IMR-90 (cell line): ENCODE measurements at regions not wholly inside any gene's neighbourhood (a gene's known extent, or its start where the extent isn't known, plus 50 kb on each side); places are given as distances from the start of the nearest gene placed in this dataset.

ENCODE experiments used
- ATAC-seq: fragments of 200-7000 bp; cut with Tn5 transposase; 2 replicates; pipeline ENCODE4 v1.9.1; 2020; ENCODE audit warnings: low read depth, mild to moderate bottlenecking, moderate library complexity
- BruUV-seq: library from RNA; stranded (reverse); fragments of 400-500 nt; replicated peaks from 2 replicates; lab custom pipeline; 2021; lab: Mats Ljungman, UMichigan
- CTCF ChIA-PET: fragments of 300-600 bp; formaldehyde crosslinking; extraction: SDS; loops from one replicate; lab custom pipeline; 2021; ENCODE audit warnings: antibody characterized with exemption; lab: Yijun Ruan, JAX
- POLR2A ChIA-PET: fragments of 300-600 bp; sonication (Branson Sonifier 250); formaldehyde crosslinking; loops from one replicate; lab custom pipeline; 2022; ENCODE audit warnings: antibody characterized with exemption; ENCODE audit not compliant: unreplicated experiment; lab: Charles Lee
- DNase-seq: peaks from one replicate; pipeline ENCODE4 v3.0.0; 2013
- H2AFZ ChIP-seq: replicated peaks from 2 replicates; pipeline ENCODE3; 2013; ENCODE audit warnings: low read length, mild to moderate bottlenecking; ENCODE audit not compliant: poor library complexity
- H2AK5ac ChIP-seq: 2 replicates; pipeline ENCODE4 v1.6.1; 2013; ENCODE audit warnings: low read depth, low read length, inconsistent platforms
- H2AK9ac ChIP-seq: replicated peaks from 2 replicates; pipeline ENCODE3; 2013; ENCODE audit warnings: mild to moderate bottlenecking, low read depth, low read length, moderate library complexity; ENCODE audit not compliant: poor library complexity
- H2BK120ac ChIP-seq: 2 replicates; pipeline ENCODE4 v1.6.1; 2013; ENCODE audit warnings: low read depth, low read length, inconsistent platforms
- H2BK15ac ChIP-seq: 3 replicates; pipeline ENCODE4 v1.6.1; 2013; ENCODE audit warnings: low read depth, low read length, inconsistent platforms
- H2BK20ac ChIP-seq: 2 replicates; pipeline ENCODE4 v1.6.1; 2013; ENCODE audit warnings: low read depth, mild to moderate bottlenecking, inconsistent platforms, low read length, moderate library complexity
- H2BK5ac ChIP-seq: 2 replicates; pipeline ENCODE4 v1.6.1; 2013; ENCODE audit warnings: mild to moderate bottlenecking, low read depth, low read length, inconsistent platforms; ENCODE audit not compliant: poor library complexity, severe bottlenecking
- H3K14ac ChIP-seq: replicated peaks from 2 replicates; pipeline ENCODE4 v1.6.1; 2013; ENCODE audit warnings: low read depth, low read length, inconsistent platforms
- H3K18ac ChIP-seq: 2 replicates; pipeline ENCODE4 v1.6.1; 2013; ENCODE audit warnings: low read depth, low read length, control low read depth
- H3K23ac ChIP-seq: 2 replicates; pipeline ENCODE4 v1.6.1; 2013; ENCODE audit warnings: low read depth, low read length, inconsistent platforms
- H3K27ac ChIP-seq: 2 replicates; pipeline ENCODE4 v1.5.1; 2013; ENCODE audit warnings: mild to moderate bottlenecking, control low read depth, low read length; ENCODE audit not compliant: insufficient read depth
- H3K27me3 ChIP-seq: 2 replicates; pipeline ENCODE4 v1.6.1; 2013; ENCODE audit warnings: low read length; ENCODE audit not compliant: control insufficient read depth, insufficient read depth
- H3K36me3 ChIP-seq: 2 replicates; pipeline ENCODE4 v1.6.1; 2013; ENCODE audit warnings: low read length, mixed read lengths; ENCODE audit not compliant: control insufficient read depth, insufficient read depth
- H3K4ac ChIP-seq: 2 replicates; pipeline ENCODE4 v1.6.1; 2013; ENCODE audit warnings: low read depth, low read length, inconsistent platforms
- H3K4me1 ChIP-seq: 2 replicates; pipeline ENCODE4 v1.6.1; 2013; ENCODE audit warnings: low read length, mixed read lengths; ENCODE audit not compliant: control insufficient read depth, insufficient read depth
- H3K4me2 ChIP-seq: 2 replicates; pipeline ENCODE4 v1.6.1; 2013; ENCODE audit warnings: low read depth, mild to moderate bottlenecking, control low read depth, low read length, moderate library complexity
- H3K4me3 ChIP-seq: 2 replicates; pipeline ENCODE4 v1.5.1; 2013; ENCODE audit warnings: low read depth, mild to moderate bottlenecking, control low read depth, low read length, moderate library complexity; ENCODE audit not compliant: insufficient read depth
- H3K56ac ChIP-seq: 2 replicates; pipeline ENCODE4 v1.6.1; 2013; ENCODE audit warnings: low read length, inconsistent platforms; ENCODE audit not compliant: insufficient read depth; ENCODE audit errors: extremely low read depth
- H3K79me1 ChIP-seq, 2 experiments: 2 replicates each; pipeline ENCODE4 v1.6.1; 2013; ENCODE audit warnings: low read length in 2 of 2, inconsistent platforms in 1 of 2, low read depth in 1 of 2
- H3K9ac ChIP-seq: 2 replicates; pipeline ENCODE4 v1.6.1; 2013; ENCODE audit warnings: low read depth, low read length, control low read depth
- H3K9me1 ChIP-seq: 2 replicates; pipeline ENCODE4 v1.6.1; 2013; ENCODE audit warnings: low read length, inconsistent platforms; ENCODE audit not compliant: insufficient read depth
- H3K9me3 ChIP-seq: 2 replicates; pipeline ENCODE4 v1.6.1; 2013; ENCODE audit warnings: low read length; ENCODE audit not compliant: control insufficient read depth, insufficient read depth
- H4K20me1 ChIP-seq: 2 replicates; pipeline ENCODE4 v1.6.1; 2013; ENCODE audit warnings: low read length, inconsistent platforms; ENCODE audit not compliant: insufficient read depth
- H4K5ac ChIP-seq: 2 replicates; pipeline ENCODE4 v1.6.1; 2013; ENCODE audit warnings: mild to moderate bottlenecking, low read depth, low read length, control low read depth
- H4K8ac ChIP-seq, 2 experiments: 2 replicates each; pipeline ENCODE4 v1.6.1; 2013; ENCODE audit warnings: low read depth in 2 of 2, low read length in 2 of 2, control low read depth in 1 of 2, inconsistent platforms in 1 of 2
- H4K91ac ChIP-seq: 2 replicates; pipeline ENCODE4 v1.6.1; 2013; ENCODE audit warnings: low read depth, low read length, inconsistent platforms; ENCODE audit not compliant: insufficient read depth
- BHLHE40 ChIP-seq: fragments of 150-350 bp; IDR thresholded peaks from 2 replicates; pipeline ENCODE4 v1.6.1; 2016; ENCODE audit warnings: mild to moderate bottlenecking, low read depth, low read length
- MAFK ChIP-seq: IDR thresholded peaks from 2 replicates; pipeline ENCODE4 v1.6.1; 2012; ENCODE audit warnings: low read depth, low read length, improper control_type of control experiment
- POLR2A ChIP-seq: IDR thresholded peaks from 2 replicates; pipeline ENCODE4 v1.6.1; 2012; ENCODE audit warnings: mild to moderate bottlenecking, low read depth, low read length
- RFX5 ChIP-seq: IDR thresholded peaks from 2 replicates; pipeline ENCODE4 v1.8.0; 2012; ENCODE audit warnings: low read depth, mild to moderate bottlenecking, low read length, moderate library complexity
- SMC3 ChIP-seq: fragments of 150-350 bp; IDR thresholded peaks from 2 replicates; pipeline ENCODE4 v1.6.1; 2016; ENCODE audit warnings: low read depth, mild to moderate bottlenecking, antibody characterized with exemption, low read length, moderate library complexity
- WGBS, 2 experiments: methylation state at CpG; one replicate each; pipeline versions ENCODE4 v1.1.5 to v1.1.7; 2013; ENCODE audit warnings: missing lambda C conversion rate in 2 of 2; ENCODE audit not compliant: insufficient read length in 1 of 2; ENCODE audit errors: extremely low coverage in 2 of 2; 5-methylcytosine and 5-hydroxymethylcytosine counted together
- dilution Hi-C: fragments of 300-500 bp; cut with HindIII; formaldehyde crosslinking; loops from one replicate; pipeline ENCODE4 v1.14.3; 2018; ENCODE audit warnings: low sequenced_read_pairs; ENCODE audit not compliant: unreplicated experiment
- in situ Hi-C: fragments of 300-500 bp; cut with MboI; formaldehyde crosslinking; loops from 3 replicates; pipeline ENCODE4 v1.14.3; 2019; ENCODE audit warnings: low sequenced_read_pairs, inconsistent platforms, mixed read lengths
- intact Hi-C: fragments of 100-400 bp; cut with micrococcal nuclease; formaldehyde crosslinking; loops from 2 replicates; pipeline ENCODE4 v1.10.0; 2022

- Histone ChIP-seq H3K23ac (no peak overlapping the region), H3K79me1 (no peaks in the 10 kb centered on the region), H2BK20ac (no peak overlapping the region), H3K9ac (no peak overlapping the region), H3K27ac (no peak overlapping the region), H2BK15ac (no peak overlapping the region), H2AFZ (no peak overlapping the region), H4K5ac (no peak overlapping the region), H3K18ac (no peak overlapping the region), H2BK5ac (no peak overlapping the region), H3K9me3 (0 out of 2 replicates have a peak, but pooled peaks cover 2% of the 10 kb centered on the region), H4K8ac (no peak overlapping the region), H3K36me3 (no peaks in the 10 kb centered on the region), H3K14ac (no peak overlapping the region), H4K91ac (no peak overlapping the region), H3K4me3 (no peak overlapping the region), H3K4me1 (no peaks in the 10 kb centered on the region), H4K20me1 (no peaks in the 10 kb centered on the region; the same call in 1 of the 2 replicates), H3K4me2 (no peak overlapping the region), H3K9me1 (no peaks in the 10 kb centered on the region), H3K4ac (no peak overlapping the region), H3K27me3 (peaks cover 10% of the 10 kb centered on the region), H2AK5ac (no peak overlapping the region), H2BK120ac (no peak overlapping the region), H3K56ac (no peak overlapping the region), H2AK9ac (no peak overlapping the region)
- TF ChIP-seq POLR2A (no peak), MAFK (no peak), SMC3 (no peak), RFX5 (no peak), BHLHE40 (no peak)
- dilution Hi-C loops, result no loop called here
- in situ Hi-C loops, result no loop called here
- ATAC-seq, result peak; percentile 67
- intact Hi-C loops, result no loop called here
- 61% methylated on average over 5 of the region's 11 CpGs; no CpG with 5 or more reads in 1 of the 2 experiments for whole genome bisulfite sequencing, 2 experiments
- CTCF ChIA-PET, result no interaction called here
- DNase-seq, result peak; percentile 6
- no TSS peak for BruUV-seq
- POLR2A ChIA-PET, result no interaction called here
These were observed 198.7 kb downstream of the CYP26B1 start for GRCh38 chr2:71948781-71949536.
